SK-N-SH treated with all-trans-retinoic acid at 6 μM for 48 hours (cell line): ENCODE measurements at regions not wholly inside any gene's neighbourhood (a gene's known extent, or its start where the extent isn't known, plus 50 kb on each side); places are given as distances from the start of the nearest gene placed in this dataset.
"Not testable (repeated sequence)": the region's sequence is repeated elsewhere in the genome, so short reads cannot be mapped to it uniquely, and the experiment has no call there.

Source experiments
- SNAI2 ChIP-seq: fragments of 250-450 bp; sonication (Bioruptor Pico); IDR thresholded peaks from 2 replicates; pipeline ENCODE4 v1.5.0; 2020; ENCODE audit warnings: mild to moderate bottlenecking, moderate library complexity
- ZFP30 ChIP-seq: fragments of 450-650 bp; formaldehyde crosslinking; IDR thresholded peaks from 2 replicates; pipeline ENCODE4 v1.5.0; 2022; ENCODE audit warnings: mild to moderate bottlenecking, moderate library complexity

GRCh38 chr11:34762625-34763024 is 141.7 kb downstream of the EHF start:
- TF ChIP-seq ZFP30, SNAI2 (CRISPR knock-in tag): not testable (repeated sequence)
